HepG2 (cell line): ENCODE measurements at regions not wholly inside any gene's neighbourhood (a gene's known extent, or its start where the extent isn't known, plus 50 kb on each side); places are given as distances from the start of the nearest gene placed in this dataset.

Experiments used
- ATAC-seq: fragments of 200-7000 bp; cut with Tn5 transposase; 3 replicates; pipeline ENCODE4 v1.9.1; 2020; ENCODE audit warnings: mild to moderate bottlenecking, moderate library complexity
- BruUV-seq: library from RNA; stranded (reverse); fragments of 400-500 nt; replicated peaks from 2 replicates; lab custom pipeline; 2021; lab: Mats Ljungman, UMichigan
- CTCF ChIA-PET: fragments of 300-600 bp; formaldehyde crosslinking; extraction: SDS; loops from one replicate; lab custom pipeline; 2021; ENCODE audit warnings: low total read pairs, inconsistent platforms, low intra/inter-chr PET ratio; lab: Yijun Ruan, JAX
- POLR2A ChIA-PET: fragments of 350-600 bp; sonication (Branson Sonifier 250); formaldehyde crosslinking; loops from one replicate; lab custom pipeline; 2020; ENCODE audit warnings: antibody characterized with exemption, inconsistent platforms; lab: Yijun Ruan, JAX
- DNase-seq: peaks from one replicate; pipeline ENCODE4 v3.0.0-alpha.2; 2015; ENCODE audit warnings: low spot score
- FAIRE-seq: peaks from 3 replicates; lab custom pipeline; 2011; peaks lifted over from hg19 to GRCh38; lab: Jason Lieb, UNC
- H2AFZ ChIP-seq: one replicate; pipeline ENCODE4 v1.6.1; 2011; ENCODE audit warnings: low read length, inconsistent platforms
- H3K27ac ChIP-seq: fragments of 300-600 bp; 3 replicates; pipeline ENCODE4 v1.8.0; 2011; ENCODE audit warnings: mixed run types, mild to moderate bottlenecking, mixed read lengths, low read length, inconsistent platforms; ENCODE audit not compliant: insufficient read depth; ENCODE audit errors: extremely low read length
- H3K27me3 ChIP-seq, 2 experiments: fragments of 200-600 bp in 1 of 2; 2 replicates in 1 of 2; 3 replicates in 1 of 2; pipeline versions ENCODE4 v1.6.0 to v1.8.0; 2011; ENCODE audit warnings: low read length in 2 of 2, mild to moderate bottlenecking in 2 of 2, moderate library complexity in 2 of 2, inconsistent platforms in 1 of 2; ENCODE audit not compliant: insufficient read depth in 2 of 2, control insufficient read depth in 1 of 2
- H3K36me3 ChIP-seq, 2 experiments: fragments of 200-600 bp in 1 of 2; replicated peaks in 1 of 2; 2 replicates in 1 of 2; 3 replicates in 1 of 2; pipeline versions ENCODE4 v1.5.1 to v1.8.0; 2011; ENCODE audit warnings: low read length in 2 of 2, inconsistent platforms in 1 of 2; ENCODE audit not compliant: insufficient read depth in 2 of 2, control insufficient read depth in 1 of 2
- H3K4me1 ChIP-seq: 2 replicates; pipeline ENCODE4 v1.5.1; 2012; ENCODE audit warnings: low read length, inconsistent platforms; ENCODE audit not compliant: insufficient read depth
- H3K4me2 ChIP-seq: 2 replicates; pipeline ENCODE4 v1.6.0; 2011; ENCODE audit warnings: low read depth, low read length, inconsistent platforms
- H3K4me3 ChIP-seq, 3 experiments: fragments of 200-600 bp in 1 of 3; sonication (generic), shearing (Covaris generic) in 1 of 3; replicated peaks in 1 of 3; 2 replicates each; pipeline ENCODE4 v1.5.1; 2011 to 2016; ENCODE audit warnings: low read length in 3 of 3, inconsistent platforms in 2 of 3, low read depth in 2 of 3, mild to moderate bottlenecking in 2 of 3, control low read depth in 1 of 3, mixed read lengths in 1 of 3; ENCODE audit not compliant: insufficient read depth in 1 of 3
- H3K79me2 ChIP-seq: one replicate; pipeline ENCODE4 v1.6.1; 2011; ENCODE audit warnings: low read length, inconsistent platforms; ENCODE audit not compliant: insufficient read depth
- H3K9ac ChIP-seq: 2 replicates; pipeline ENCODE4 v1.6.0; 2011; ENCODE audit warnings: mild to moderate bottlenecking, low read depth, low read length, inconsistent platforms; ENCODE audit not compliant: insufficient read depth
- H3K9me3 ChIP-seq: 2 replicates; pipeline ENCODE4 v1.5.1; 2012; ENCODE audit warnings: mild to moderate bottlenecking, low read length
- H4K20me1 ChIP-seq: 2 replicates; pipeline ENCODE4 v1.6.0; 2011; ENCODE audit warnings: inconsistent platforms, mild to moderate bottlenecking, low read length, moderate library complexity; ENCODE audit not compliant: insufficient read depth
- AFF4 ChIP-seq: sonication (generic); formaldehyde crosslinking; IDR thresholded peaks from 2 replicates; pipeline ENCODE4 v1.4.0; 2020; ENCODE audit warnings: missing genetic modification reagents
- DMAP1 ChIP-seq: IDR thresholded peaks from 2 replicates; pipeline ENCODE4 v1.6.1; 2016
- FOXP4 ChIP-seq: sonication (generic); formaldehyde crosslinking; IDR thresholded peaks from 2 replicates; pipeline ENCODE4 v1.4.0; 2020; ENCODE audit warnings: missing genetic modification reagents
- IKZF5 ChIP-seq: IDR thresholded peaks from 2 replicates; pipeline ENCODE4 v1.6.1; 2018; ENCODE audit warnings: missing genetic modification reagents, mild to moderate bottlenecking, missing compliant biosample characterization
- KDM6A ChIP-seq: IDR thresholded peaks from 2 replicates; pipeline ENCODE4 v1.6.1; 2016; ENCODE audit warnings: low read depth
- RCOR2 ChIP-seq: IDR thresholded peaks from 2 replicates; pipeline ENCODE4 v1.6.1; 2016; ENCODE audit warnings: missing biosample characterization, missing genetic modification reagents
- SUZ12 ChIP-seq: fragments of 150-350 bp; IDR thresholded peaks from 2 replicates; pipeline ENCODE4 v1.6.1; 2014; ENCODE audit warnings: low read depth, low read length
- YY1 ChIP-seq: IDR thresholded peaks from 2 replicates; pipeline ENCODE4 v1.6.1; 2011; ENCODE audit warnings: low read length, low read depth, moderate library complexity, mild to moderate bottlenecking; ENCODE audit not compliant: insufficient read depth, insufficient replicate concordance
- ZHX1 ChIP-seq: sonication (generic); formaldehyde crosslinking; IDR thresholded peaks from 2 replicates; pipeline ENCODE4 v1.8.1; 2022; ENCODE audit warnings: low read depth, mild to moderate bottlenecking, missing genetic modification reagents
- ZNF20 ChIP-seq: sonication (generic); formaldehyde crosslinking; IDR thresholded peaks from 2 replicates; pipeline ENCODE4 v1.4.0; 2020; ENCODE audit warnings: mild to moderate bottlenecking, moderate library complexity, missing genetic modification reagents
- ZNF570 ChIP-seq: sonication (generic); formaldehyde crosslinking; IDR thresholded peaks from 2 replicates; pipeline ENCODE4 v1.4.0; 2020; ENCODE audit warnings: mild to moderate bottlenecking, missing genetic modification reagents, borderline replicate concordance
- ZNF607 ChIP-seq: sonication (generic); formaldehyde crosslinking; IDR thresholded peaks from 2 replicates; pipeline ENCODE4 v1.5.1; 2020; ENCODE audit warnings: missing genetic modification reagents, mild to moderate bottlenecking, borderline replicate concordance
- WGBS: methylation state at CpG from one replicate; pipeline ENCODE4 v1.1.6; 2017; ENCODE audit warnings: low lambda C conversion rate; 5-methylcytosine and 5-hydroxymethylcytosine counted together
- in situ Hi-C: cut with HindIII; loops from 2 replicates; pipeline ENCODE4 v1.10.0; 2017; ENCODE audit warnings: low pct_unique_long_range_greater_than_20kb; ENCODE audit not compliant: extremely low pct_ligation_motif_present
- intact Hi-C: fragments of 100-400 bp; cut with micrococcal nuclease; formaldehyde crosslinking; loops from one replicate; pipeline ENCODE4 v1.10.0; 2022; ENCODE audit not compliant: unreplicated experiment

- Histone ChIP-seq H3K4me3 (no peak overlapping the region), H3K9me3 (no peaks in the 10 kb centered on the region), H3K36me3 (no peaks in the 10 kb centered on the region), H3K27ac (no peak overlapping the region), H2AFZ (no peak overlapping the region), H3K79me2 (no peaks in the 10 kb centered on the region), H4K20me1 (no peaks in the 10 kb centered on the region), H3K4me2 (no peak overlapping the region), H3K4me1 (no peaks in the 10 kb centered on the region), H3K9ac (no peak overlapping the region), H3K27me3 (peaks cover 7 to 15% of the 10 kb centered on the region in 2 experiments; a peak in 3 of 5 replicates)
- POLR2A ChIA-PET, result no interaction called here
- no peak for FAIRE-seq
- 22% methylated on average over 2 of the region's 2 CpGs for WGBS
- ATAC-seq, result no peak
- no peak for DNase-seq
- in situ Hi-C loops, result no loop called here
- CTCF ChIA-PET, result no interaction called here
- intact Hi-C loops, result no loop called here
- BruUV-seq, result no TSS peak
- TF ChIP-seq ZNF570 (CRISPR knock-in tag) (no peak), FOXP4 (CRISPR knock-in tag) (no peak), ZNF607 (CRISPR knock-in tag) (no peak), IKZF5 (CRISPR knock-in tag) (no peak), ZNF20 (CRISPR knock-in tag) (no peak), KDM6A (CRISPR knock-in tag) (no peak), YY1 (no peak), SUZ12 (no peak), ZHX1 (CRISPR knock-in tag) (no peak), RCOR2 (CRISPR knock-in tag) (no peak), DMAP1 (no peak), AFF4 (CRISPR knock-in tag) (no peak)
These were observed 423.0 kb downstream of the TCERG1L start for GRCh38 chr10:130888493-130888892.
